ENCODE measurements at regions not wholly inside any gene's neighbourhood (a gene's known extent, or its start where the extent isn't known, plus 50 kb on each side); places are given as distances from the start of the nearest gene placed in this dataset.
A peak's percentile ranks its signal among the peaks of the same experiment; 100 is the strongest.

DNA sequence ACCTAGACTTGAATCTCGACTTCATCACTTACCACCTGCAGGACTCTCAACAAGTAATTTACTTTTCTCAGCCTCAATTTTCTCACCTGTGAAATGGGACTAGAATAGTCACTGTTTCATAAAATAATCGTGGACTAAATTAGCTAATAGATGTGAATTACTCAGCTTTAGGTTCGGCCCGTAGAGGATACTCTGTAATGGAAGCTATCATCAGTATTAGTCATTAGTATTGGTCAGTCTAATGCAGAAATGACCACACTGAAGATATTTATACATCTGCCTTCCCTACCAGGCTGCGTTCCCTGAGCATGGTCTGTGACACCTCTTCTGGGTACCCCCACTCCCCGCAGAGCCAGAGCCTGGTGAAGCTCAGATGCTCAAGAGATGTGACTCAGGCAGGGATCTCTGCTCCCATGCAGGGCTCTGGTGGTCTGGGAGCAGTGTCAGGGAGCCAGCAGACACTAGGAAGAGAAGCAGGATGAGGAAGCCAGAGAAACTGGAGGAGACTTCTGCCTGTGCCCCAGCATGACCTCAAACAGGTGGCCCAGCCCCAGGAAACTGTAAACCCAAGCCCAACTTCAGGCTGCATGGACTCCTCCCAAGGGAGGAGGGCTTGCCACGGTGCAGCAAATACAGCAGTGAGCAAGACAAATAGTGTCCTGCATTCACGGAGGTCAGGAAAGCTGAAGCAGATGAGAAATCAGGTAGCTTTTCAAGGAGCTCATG, 88.0 kb upstream of the E2F8 start:
- DNase-seq (ENCODE audit: low spot score), result no peak

DNA sequence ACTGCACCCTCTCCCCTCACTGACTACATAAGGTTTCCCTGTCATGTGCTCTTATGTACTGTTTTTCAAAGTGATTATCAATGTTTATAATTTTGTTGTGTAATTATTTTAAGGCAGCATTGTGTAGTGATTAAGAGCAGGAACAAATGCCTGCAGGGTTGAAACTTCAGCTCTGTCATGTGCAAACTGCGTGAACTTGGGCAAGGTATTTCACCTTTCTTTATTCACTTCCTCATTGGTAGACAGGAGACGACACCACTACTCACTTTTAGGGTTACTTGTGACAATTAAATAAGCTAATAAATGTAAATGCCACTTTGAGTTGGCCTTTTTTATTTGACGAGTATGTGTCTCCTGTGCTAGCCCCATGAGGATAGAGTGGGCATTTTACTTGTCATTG, 86.5 kb upstream of the E2F8 start:
- DNase-seq (ENCODE audit: low spot score), result no peak

DNA sequence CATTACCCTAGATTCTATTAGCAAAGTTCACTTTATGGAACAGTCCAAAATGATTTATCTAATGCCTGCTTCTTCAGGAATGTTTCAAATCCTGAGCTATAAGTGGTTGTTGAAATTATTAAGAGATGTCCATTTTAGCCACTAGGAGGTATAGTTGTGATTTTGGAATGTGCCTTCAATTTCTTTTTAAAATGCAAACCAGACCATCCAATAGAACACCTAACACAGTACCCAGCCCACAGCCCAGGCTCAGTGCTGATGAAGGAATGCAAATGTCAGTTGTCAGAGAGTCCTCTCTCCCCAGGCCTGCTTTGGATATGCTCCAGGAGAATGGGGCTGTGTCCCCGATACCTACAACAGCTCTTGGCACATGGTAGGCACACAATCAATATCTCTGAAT, 85.8 kb upstream of the E2F8 start:
- no peak for DNase-seq (ENCODE audit: low spot score)

- DNase-seq (ENCODE audit: low spot score), result no peak
Measured at GRCh38 chr11:19323502-19323901, 82.8 kb upstream of the E2F8 start.

- no peak for DNase-seq (ENCODE audit: low spot score)
Measured at GRCh38 chr11:19321351-19321750, 80.6 kb upstream of the E2F8 start.

DNA sequence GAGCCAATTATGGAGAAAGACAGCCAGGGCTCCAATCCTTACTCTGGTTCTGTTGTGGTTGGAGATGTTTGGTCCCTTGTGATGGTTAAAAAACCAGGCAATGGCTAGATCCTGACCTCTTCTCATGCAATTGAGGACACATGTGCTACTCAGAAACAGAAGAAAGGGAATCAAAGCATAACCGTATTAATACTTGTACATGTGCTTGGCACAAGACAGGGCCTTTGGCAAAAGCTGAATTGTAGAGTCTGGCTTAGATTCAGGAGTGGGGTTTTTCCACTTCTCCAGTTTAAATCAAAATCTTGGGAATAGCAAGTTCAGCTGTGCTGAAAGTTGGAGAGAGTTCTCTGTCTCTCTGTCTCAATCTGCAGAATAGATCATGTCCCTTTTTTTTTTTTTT, 80.1 kb upstream of the E2F8 start:
- DNase-seq (ENCODE audit: low spot score), result no peak

DNA sequence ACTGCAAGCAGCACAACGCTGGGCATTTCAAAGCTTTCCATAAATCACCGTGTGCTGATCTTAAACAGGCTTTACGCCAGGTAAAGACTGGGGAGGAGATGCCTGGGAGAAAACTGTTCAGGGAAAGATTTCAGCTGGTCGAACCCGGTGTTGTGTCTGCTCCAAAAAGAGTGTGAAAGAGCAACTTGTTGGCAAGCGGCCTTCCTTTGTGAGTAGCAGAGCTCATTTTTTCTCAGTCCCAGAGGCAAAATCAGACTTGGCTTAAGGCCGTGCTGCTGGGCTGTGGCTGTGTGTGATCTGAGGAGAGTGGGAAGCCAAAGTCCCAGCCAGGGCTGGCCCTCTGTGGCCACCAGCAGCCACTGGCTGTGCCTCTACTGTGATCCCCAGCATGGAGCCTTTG, 75.7 kb upstream of the E2F8 start:
- DNase-seq (ENCODE audit: low spot score), result no peak

- DNase-seq (ENCODE audit: low spot score), result no peak
Measured at GRCh38 chr11:19315511-19315910, 74.8 kb upstream of the E2F8 start.

DNA sequence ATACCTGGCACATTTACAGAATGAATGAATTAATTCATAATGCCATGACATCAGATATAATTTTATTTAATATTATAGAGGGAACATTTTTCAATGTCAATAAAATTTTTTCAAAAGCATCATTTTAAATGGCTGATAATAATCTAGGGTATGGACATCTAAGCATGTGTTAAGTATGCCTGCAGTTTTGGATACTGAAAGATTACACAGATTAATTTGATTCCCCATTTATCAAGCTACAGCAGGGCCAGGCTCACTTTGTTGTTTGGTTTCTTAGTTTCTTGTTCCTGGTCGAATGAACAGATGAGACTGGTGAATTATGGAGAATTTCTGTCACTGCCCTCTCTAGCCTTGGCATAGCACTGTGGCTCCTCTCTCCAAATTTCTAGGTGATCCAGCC, 72.4 kb upstream of the E2F8 start:
- DNase-seq (ENCODE audit: low spot score), result no peak

DNA sequence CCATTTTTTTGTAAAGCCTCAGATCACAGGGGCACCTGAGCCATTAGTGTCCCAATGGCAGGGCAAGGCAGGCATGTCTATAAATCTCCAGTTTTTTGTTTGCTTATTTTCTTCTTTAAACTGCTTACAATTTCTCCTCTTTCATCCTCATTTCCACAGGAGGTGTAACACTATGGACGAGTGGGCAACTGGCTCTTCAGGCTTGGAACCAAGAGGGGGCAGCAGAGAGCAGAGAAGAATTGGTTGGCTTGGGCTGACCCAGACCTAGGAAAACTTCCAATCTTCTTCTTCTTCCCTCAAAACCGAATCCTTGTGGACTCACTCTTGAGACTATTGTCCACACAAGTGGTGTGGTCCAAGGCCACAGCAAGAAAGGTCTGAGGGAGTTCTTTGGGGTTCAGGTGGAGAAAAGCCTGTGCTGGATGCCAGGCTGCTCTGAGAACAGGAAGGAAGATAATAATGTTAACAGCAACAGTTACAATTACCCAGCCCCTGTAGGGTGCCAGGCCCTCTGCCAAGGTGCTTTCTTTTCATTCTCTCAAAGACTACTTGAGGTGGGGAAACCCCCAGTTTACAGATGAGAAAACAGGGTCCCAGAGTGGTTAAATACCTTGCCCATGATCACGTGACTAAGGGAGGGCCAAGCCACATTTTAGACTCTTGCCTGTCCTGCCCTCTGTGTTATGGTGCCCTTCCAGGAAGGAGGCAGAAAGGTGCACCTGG, 70.7 kb upstream of the E2F8 start:
- peak; percentile 53 for DNase-seq (ENCODE audit: low spot score)

- DNase-seq (ENCODE audit: low spot score), result no peak
Measured at GRCh38 chr11:19307498-19307897, 66.8 kb upstream of the E2F8 start.

GRCh38 chr11:19306179-19306944, 65.6 kb upstream of the E2F8 start:
- DNase-seq (ENCODE audit: low spot score), result no peak

DNA sequence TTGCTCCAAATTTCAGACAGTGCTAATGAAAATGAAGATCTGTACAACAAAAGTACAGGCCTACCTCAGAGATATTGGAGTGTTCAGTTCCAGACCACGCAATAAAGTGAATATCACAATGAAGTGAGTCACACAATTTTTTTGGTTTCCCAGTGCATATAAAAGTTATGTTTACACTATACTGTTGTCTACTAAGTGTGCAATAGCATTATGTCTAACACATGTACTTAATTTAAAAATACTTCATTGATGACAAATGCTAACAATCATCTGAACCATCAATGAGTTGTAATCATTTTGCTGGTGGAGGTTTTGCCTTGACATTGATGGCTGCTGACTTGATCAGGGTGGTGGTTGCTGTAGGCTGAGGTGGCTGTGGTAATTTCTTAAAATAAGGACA, 60.6 kb upstream of the E2F8 start:
- no peak for DNase-seq (ENCODE audit: low spot score)

- DNase-seq (ENCODE audit: low spot score), result no peak
Measured at GRCh38 chr11:19294444-19294843, 53.7 kb upstream of the E2F8 start.

GRCh38 chr11:19291064-19291463, 50.3 kb upstream of the E2F8 start:
- DNase-seq (ENCODE audit: low spot score), result no peak
